HG03045 (cell line): ENCODE measurements at regions not wholly inside any gene's neighbourhood (a gene's known extent, or its start where the extent isn't known, plus 50 kb on each side); places are given as distances from the start of the nearest gene placed in this dataset.

Experiments
- ATAC-seq: cut with Tn5 transposase; IDR thresholded peaks from one replicate; pipeline ENCODE4 v1.9.1; 2021; ENCODE audit warnings: mild to moderate bottlenecking, moderate library complexity; ENCODE audit not compliant: unreplicated experiment

DNA sequence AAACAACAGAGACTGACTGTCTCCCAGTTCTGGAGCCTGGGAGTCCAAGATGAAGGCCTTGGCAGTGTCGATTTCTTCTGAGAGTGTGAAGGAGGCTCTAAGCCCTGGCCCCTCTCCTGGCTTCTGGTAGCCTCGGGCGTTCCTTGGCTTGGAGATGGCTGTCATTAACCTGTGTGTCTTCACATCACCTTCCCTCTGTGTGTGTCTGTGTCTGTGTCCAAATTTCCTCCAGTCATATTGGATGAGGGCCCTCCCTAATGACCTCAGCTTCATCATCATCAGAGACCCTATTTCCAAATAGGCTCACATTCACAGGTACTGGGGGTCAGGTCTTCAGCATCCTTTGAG lies 138.3 kb downstream of the TOMM20 start:
- no peak for ATAC-seq

- ATAC-seq = no peak
Observed at GRCh38 chr1:234989479-234990327, 138.9 kb downstream of the TOMM20 start.

DNA sequence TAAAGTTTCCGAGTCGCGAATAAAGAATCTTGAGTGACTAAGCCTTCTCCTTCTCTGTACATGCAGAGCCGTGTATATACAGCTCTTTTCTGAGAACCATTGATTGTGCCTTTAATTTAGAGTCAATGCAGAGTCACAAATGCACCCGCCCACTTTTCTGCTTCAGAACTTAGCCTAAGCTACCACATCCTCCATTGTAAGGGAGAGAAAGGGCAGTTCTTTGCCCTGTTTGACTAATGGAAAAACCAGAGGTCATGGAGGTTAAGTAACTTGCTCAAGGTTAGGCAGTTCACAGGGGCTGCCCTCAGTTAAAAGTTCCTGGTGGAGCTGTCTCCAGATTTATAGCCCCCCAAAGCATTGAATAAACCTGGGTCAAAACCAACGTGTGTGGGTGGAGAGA lies 139.6 kb downstream of the TOMM20 start:
- ATAC-seq = no peak

- ATAC-seq = no peak
Observed at GRCh38 chr1:234988536-234988935, 140.1 kb downstream of the TOMM20 start.

DNA sequence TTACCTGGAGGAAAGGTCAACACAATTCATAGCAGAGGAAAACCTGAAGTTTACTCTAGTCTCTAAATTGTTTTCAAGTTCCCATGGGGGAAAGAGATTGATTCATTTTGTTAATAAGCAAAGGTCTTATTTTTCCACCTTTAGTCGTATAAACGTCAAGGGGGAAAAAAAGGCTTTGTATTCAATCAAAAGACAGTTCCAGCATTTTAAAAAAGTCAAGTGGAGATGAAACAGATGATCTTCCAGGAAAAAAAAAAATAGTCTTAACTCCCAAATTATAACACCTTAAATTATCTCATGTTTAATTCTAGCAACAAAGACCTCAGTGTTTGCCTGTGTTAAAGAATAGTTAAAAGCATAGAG lies 140.5 kb downstream of the TOMM20 start:
- ATAC-seq = no peak

GRCh38 chr1:234987415-234988154 lies 141.1 kb downstream of the TOMM20 start:
- peak; percentile 58 for ATAC-seq

DNA sequence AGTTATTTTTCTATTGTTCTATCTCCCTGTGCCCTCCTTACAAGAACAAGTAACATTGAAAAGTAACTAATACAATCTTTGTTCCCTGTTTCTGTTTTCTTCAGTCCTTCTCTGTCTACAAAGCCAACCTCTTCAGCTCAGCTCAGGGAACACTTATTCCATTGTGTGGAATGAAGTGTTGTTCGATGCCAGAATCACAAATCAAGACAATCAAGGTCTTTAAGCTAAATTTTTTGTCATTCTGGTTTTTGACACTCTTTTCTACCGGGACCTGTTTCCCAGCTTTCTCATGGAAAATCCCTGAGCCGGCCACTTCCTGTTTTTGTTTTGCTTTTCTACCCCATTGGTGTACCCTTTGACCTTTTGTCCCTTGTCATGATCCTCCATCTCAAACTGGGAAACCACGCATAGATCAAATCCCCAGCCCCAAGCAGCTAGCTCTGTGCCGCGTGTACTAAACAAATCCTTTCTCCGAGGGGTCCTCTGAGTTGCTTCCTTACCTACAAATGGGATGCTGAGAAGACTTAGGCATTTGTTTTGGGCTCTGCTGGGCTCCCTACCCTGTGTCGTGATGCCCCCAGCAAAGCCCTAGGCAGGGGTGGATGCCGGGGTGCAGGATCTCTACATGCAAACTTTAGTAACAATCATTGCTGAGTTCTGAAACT lies 141.8 kb downstream of the TOMM20 start:
- ATAC-seq = no peak

DNA sequence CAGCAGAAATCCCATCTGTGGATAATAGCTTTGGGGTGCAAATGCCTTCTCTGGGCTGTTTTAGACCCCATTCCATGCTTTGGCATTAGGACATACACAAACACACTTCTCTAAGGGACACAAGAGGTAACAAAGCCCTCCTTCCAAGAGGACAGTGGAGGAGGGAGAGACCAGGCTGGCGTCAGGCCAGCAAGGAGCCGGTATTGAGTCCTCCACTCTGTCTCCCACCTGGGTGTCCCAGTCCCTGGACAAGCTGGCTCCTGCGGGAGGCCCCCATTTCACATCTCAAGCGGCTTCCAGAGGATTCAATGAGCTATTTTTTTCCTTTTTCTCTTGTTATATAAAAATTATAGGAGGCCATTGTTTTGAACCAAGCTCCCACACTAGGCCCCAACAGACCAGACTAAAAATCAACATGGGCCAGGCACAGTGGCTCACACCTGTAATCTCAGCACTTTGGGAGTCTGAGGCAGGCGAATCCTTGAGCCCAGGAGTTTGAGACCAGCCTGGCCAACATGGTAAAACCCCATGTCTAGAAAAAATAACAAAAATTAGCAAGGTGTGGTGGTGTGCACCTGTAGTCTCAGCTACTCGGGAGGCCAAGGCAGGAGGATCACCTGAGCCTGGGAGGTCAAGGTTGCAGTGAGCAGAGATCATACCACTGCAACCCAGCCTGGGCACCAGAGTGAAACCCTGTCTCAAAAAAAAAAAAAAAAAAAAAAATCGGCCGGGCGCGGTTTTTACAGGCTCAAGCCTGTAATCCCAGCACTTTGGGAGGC lies 142.9 kb downstream of the TOMM20 start:
- no peak for ATAC-seq

DNA sequence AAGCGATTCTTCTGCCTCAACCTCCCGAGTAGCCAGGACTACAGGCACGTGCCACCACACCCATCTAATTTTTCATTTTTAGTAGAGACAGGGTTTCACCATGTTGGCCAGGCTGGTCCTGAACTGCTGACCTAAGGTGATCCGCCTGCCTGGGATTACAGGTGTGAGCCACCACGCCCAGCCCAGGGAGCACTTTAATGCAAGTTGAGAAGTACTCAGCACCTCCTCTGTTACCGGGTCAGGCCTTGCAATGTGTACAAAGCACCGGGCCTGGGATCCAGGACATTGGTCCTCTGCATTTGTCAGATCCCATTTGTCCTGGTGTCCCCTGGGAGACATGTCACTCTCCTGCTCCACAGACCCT lies 143.6 kb downstream of the TOMM20 start:
- no peak for ATAC-seq

DNA sequence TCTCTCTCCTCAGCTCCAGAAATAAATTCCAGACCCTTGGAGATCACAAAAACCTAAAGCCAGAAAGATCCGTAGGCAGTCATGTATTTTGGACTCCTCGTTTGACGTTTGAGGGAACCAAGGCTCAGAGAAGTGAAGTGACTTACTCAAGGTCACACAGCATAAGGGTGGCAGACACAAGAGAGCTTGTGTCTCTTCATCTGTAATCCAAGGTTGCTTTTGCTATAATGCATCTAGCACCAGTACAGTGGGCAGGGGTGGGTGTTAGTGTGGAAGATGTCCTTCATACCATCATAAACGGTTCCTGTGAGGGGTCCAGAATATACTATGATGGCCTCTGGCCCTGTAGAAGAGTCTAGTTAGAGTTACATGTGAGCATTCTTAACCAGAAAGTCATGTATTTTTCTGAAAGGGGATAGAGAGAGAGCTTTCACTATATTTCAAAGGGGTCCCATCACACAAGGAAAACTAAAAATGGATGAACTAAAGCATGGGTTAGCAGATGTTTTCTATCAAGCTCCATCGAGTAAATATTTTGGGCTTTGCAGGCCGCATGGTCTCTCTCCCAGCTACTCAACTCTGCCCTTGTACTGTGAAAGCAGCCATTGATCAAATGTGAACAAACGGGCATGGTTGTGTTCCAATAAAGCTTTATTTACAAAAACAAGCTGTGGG lies 144.9 kb downstream of the TOMM20 start:
- ATAC-seq = no peak

DNA sequence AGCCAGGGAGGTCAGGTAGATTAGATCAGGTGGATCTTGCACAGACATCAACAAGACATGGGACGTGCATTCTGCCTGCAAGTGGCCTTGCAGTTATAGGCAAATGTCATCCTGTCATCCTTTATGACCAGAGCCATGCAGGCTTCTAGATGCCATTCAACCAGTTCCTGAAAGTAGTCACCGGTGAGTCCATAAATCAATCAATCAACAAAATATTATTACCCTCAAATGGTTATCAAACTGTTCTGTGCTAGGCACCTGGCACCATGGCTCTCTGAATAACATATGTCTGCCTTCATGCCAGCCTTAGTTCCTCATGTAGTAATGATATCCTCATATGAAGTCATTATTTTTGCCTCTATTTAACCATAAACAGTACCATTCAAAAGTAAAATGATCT lies 146.9 kb downstream of the TOMM20 start:
- no peak for ATAC-seq

GRCh38 chr1:234980645-234981396 lies 147.8 kb downstream of the TOMM20 start:
- ATAC-seq = no peak

DNA sequence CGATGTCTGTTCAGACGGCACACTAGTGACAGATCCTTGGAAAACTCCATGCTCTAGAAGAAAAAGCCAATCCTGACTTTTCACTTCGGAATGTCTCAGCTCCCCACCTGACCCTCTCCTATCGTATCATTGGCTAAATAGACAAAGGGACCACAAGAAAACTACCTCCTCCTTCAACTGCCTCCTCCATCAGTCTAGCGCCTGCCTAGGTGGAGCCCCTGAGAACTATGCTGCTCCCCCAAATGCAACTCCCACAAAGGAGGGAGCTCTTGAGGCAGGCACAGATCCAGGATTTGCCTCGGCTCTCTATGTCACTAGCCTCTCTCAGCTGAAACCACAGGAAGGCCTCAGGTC lies 148.4 kb downstream of the TOMM20 start:
- no peak for ATAC-seq

DNA sequence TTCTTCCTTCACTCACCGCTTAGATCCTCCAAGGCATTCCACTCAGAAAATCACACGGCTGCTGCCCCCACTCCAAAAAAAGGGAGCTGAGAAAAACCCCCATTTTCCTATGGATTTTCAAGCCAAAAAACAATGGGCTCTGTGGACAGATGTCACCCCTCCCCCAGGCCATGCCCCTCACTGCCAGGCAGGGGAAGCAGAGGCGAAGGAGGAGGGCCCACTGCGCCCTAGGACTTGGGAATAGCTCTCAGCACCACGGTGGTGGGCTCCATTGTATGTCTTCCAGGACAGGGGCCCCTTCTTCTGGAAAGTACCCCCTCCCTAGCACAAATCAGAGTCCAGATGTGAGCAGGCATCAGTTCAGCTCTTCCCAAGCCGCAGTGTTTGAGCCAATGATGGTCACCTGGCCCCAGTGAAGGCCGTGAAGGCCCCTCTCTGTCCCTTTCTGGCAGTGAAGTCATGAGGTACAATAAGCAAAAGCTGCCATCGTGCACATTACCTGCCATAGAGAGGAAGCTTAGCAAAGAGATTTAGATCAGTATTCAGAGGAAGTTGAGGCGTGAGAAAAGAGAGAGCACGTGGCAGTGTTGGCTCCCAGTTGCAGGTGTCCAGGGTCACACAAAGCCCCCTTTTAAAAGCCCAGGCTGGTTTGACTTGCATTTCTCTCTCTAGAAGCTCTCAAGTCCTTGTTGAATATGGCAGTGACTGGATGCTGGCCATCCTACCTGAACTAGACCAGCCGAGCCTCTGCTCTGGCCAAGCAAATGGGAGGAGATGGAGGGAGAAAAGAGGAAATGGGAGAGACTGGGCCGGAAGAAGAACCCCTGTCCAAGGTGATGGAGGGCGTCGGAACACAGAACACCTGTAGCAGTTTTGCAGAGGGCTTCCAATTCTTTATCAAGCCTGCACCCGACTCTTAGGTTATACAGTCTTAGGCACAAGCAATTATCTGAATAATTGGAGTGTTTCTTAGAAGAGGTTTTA lies 149.0 kb downstream of the TOMM20 start:
- ATAC-seq = no peak

DNA sequence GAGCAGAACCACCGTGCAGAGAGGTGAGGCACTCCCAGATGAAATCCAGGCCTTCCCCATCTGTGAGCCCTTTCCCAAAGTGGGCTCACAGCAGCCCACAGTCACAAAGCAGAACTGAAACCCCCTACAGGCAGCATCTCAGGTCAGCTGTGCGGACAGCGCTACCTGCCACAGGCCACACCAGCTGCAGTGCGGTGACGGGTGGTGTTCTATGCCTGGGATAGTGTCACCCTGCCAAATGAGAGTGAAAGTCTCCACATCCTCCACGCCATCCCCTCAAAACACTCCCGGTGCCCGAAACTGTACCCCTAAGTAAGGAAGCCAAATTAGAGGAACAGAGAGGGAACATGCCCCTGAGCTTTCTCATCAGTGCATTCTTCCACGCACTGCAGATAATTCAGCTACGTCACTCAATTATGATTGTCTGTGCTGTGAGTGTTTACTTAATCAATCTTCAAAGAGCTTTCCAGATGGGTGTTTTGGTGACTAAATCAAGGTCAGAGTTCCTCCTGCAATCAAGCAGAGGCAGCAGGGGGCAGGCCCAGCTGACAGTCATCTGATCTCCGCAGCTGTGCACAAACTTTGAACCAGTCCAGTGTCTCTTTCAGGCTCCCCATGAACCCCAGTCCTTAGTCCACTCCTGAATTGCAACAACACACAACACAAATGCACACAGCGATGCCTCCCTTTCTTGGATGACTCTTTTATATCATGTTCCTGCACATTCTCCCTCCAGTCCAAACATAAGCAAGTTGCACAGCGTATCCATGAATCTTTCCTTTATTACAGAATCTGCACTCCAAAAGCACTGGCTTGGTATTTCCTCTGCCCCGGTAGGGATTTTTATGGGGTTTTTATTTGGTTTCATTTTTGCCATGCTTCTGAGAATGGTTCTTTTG lies 150.0 kb downstream of the TOMM20 start:
- peak; percentile 67 for ATAC-seq

GRCh38 chr1:234977875-234978396 lies 150.7 kb downstream of the TOMM20 start:
- no peak for ATAC-seq

DNA sequence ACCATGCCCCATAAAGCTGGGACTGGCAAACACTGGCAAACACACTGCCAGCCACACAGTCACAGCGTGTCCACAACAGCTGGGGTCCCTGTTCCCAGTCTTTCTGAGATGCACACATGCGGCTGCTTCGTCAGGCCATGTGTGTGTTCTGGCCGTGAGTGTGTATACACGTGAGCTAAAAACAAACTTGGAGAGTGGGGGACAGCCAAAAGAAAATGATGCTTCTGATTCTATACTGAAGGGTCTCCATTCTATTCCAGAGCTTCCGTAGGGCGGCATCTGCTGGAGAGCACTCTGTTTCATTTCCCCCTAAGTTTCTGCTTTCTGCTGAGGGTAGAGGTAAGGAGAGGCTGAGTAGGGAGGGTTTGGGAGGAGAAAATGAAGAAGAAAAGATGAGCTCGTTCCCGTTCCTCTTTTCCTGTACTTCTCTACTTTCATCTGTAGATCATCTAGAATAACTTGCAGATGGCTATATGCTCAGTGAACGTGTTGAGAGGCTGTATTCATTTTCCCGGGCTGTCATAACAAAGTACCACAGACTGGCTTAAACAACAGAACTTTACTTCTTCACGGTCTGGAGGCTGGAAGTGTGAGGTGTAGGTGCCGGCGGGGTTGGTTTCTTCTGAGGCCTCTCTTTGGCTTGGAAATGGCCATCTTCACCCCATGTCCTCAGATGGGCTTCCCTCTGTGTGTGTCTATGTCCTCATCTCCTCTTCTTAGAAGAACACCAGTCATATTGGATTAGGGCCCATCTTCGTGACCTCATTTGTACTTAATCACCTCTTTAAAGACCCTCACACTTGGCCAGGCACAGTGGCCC lies 151.6 kb downstream of the TOMM20 start:
- no peak for ATAC-seq
